GM21619 (cell line): ENCODE measurements at regions not wholly inside any gene's neighbourhood (a gene's known extent, or its start where the extent isn't known, plus 50 kb on each side); places are given as distances from the start of the nearest gene placed in this dataset.
A peak's percentile ranks its signal among the peaks of the same experiment; 100 is the strongest.

Experiments
- ATAC-seq: cut with Tn5 transposase; IDR thresholded peaks from one replicate; pipeline ENCODE4 v1.9.1; 2021; ENCODE audit not compliant: unreplicated experiment

DNA sequence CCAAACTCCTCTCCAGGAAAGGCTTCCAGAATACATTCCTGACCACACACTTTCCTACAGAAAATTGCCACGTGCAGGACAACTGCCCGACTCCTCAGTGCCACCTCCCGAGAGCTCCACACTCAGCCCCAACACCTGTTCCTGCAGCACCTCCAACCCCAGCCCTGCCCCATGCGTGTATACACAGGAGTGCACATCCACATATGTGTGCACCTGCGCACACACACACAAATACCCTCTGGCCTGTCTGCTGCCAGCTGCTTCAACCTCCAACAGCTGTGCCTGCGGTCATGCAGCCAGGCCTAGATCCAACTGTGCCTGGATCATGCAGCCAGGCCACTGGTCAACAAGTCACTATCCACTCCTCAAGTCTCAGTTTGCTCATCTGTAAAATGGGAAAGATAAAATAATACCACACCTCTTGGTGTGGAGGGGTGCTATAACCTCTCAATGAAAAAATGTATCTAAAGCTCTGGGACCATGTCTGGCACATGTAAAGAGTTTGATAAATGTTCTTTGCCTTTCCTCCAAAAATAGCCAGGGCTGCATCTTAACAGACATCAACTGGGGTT is 152.1 kb upstream of the ID2 start:
- no peak for ATAC-seq

DNA sequence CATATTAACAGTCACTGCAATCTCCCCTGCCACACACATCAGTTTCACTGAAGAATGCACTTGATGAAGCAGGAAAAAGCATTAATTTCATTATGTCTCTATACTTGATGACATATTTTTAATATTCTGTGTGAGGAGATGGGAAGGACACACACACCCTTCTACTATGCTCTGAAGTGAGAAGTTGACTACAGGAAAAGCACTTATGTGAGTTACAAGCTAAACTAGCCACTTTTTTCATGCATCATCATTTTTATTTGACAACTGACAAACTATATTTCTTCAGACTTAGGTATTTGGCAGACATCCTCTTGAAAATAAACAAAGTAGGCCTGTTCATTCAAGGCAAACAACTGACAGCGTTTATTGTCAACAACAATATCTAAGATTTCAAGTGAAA is 150.4 kb upstream of the ID2 start:
- ATAC-seq: no peak

GRCh38 chr2:8532438-8532837 is 149.4 kb upstream of the ID2 start:
- ATAC-seq: no peak

DNA sequence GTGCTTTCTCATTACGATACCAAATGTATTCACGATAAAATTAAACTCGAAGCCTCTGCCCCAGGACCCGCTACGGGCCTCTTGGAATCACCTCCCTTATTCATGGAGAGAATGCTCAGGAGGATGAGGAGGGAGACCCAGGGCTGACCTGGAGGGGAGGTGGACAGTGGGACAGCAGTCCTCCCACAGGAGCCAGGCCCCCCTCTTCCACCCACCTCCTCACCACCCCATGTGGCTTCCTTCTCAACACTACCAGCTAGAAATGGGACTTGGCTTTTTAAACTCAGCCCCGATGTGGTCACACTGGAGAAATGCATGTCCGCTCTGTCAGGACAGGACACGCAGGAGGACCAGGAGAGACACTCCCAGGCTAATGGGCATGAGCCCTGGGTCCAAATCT is 147.9 kb upstream of the ID2 start:
- ATAC-seq: no peak

DNA sequence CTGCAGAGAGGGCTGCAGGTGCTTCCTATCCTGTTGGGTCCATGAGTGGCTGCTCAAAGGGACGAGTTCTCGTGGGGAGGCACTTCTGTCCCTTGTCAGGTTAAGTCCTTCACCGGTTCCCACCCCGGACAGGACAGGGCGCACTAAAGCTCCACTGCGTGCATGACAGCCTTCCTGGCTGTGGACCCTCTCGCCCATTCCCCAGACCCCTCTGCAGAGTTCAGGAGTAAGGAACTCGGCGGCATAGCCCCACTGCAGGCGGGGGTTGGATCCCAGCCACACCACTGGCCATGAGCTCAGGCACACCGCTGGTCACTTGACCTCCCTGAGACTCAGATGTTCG is 147.5 kb upstream of the ID2 start:
- no peak for ATAC-seq

- ATAC-seq: no peak
Measured at GRCh38 chr2:8534729-8535468, 147.0 kb upstream of the ID2 start.

- ATAC-seq: peak; percentile 9
Measured at GRCh38 chr2:8535469-8535795, 146.4 kb upstream of the ID2 start.

- peak; percentile 39 for ATAC-seq
Measured at GRCh38 chr2:8535821-8536685, 145.8 kb upstream of the ID2 start.

DNA sequence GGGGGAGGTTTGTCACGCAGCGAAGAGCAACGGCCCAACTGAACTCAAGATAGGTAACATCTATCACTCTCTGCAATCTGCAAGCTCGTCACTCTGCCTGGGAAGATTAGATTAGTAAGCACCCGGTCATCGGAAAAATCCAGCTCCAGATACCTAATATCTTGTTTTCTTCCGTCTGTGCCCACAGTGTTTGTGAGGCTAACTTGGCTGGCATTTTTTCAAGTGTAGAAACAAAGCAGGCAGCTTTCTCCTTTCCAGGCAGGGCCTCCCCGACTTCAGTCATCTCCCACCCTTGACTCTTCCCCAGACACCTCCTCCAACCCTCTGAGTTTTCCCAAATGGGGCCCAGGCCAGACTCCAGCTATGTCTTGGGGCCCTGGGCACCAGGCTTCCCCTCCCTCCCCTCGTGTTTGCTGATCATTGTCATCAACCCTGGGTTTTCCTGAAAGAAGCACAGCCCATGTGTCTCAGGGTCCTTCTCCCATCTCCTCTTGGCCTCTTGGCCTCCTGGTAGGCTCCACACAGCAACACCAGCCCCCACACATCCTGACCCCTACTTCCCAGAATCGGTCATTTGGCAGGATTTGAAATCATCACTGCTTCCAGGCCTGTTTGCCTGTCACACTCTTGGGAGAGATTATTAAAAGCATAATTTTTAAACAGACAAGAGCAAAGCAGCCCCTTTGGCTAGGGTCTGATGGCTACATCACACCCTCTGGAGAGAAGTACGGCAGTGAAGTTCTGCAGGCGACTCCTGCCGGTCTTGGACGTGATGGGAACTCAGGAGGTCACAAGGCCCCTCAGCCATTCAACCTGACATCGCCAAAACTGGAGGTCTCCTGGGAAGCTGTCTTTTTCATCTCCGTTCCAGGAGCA is 144.9 kb upstream of the ID2 start:
- ATAC-seq: no peak

- no peak for ATAC-seq
Measured at GRCh38 chr2:8537562-8538155, 144.2 kb upstream of the ID2 start.

- ATAC-seq: no peak
Measured at GRCh38 chr2:8538531-8538930, 143.3 kb upstream of the ID2 start.

DNA sequence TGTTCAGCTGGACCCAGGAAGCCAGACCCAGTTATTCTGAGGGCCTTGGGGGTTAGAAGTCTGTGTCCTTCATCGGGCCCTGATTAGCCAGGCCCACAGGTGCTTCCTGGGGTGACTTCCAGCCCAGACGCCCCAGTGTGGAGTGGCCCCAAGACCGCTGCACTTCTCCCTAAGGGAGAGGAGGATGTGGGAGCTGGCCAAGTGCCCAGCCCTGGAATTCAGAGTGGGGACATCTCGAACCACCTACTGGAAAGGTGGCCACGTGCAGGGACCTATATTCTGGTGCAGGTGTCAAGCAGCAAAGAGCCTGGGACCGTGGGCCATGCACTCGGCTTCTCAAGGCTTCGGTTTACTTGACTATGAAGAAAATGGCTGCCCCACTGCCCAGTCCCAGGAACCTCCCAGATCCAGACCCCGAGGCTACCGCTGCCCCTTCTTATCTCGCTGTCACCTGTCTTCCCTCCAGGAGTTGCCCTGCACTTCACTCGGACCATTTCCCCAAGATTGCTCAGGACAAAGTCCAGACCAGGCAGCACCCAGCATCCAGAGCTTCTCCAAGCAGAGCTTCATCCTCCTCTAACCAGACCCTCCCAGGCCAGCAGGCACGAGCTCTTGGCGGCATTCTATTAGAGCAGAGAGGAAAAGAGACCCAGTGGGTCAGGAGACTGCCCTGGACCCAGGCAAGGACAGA is 142.8 kb upstream of the ID2 start:
- no peak for ATAC-seq

GRCh38 chr2:8539743-8540551 is 141.9 kb upstream of the ID2 start:
- ATAC-seq: no peak

DNA sequence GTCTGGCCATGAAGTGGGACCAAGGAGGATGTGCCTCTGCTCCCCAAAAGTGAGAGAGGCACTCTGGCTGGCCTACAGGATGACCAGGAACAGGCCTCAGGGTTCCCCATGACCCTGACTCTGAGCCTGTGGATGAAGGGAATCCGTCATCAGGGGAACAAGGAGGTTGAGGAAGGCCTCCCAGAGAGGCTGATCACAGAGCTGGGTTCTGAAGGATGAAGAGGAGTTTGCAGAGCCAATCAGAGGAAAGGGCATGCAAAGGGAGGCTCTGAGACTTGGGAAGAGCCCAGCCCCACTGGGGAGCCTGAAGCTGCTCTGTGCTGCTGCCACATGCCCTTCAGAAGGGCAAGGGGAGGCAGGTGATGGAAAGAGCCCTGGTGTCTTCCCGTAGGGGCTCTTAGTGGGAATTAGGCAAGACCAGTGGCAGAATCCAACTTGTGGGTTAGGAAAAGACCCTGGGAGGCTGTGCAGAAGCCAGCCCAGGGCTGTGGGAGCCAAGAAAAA is 141.3 kb upstream of the ID2 start:
- ATAC-seq: no peak

- no peak for ATAC-seq
Measured at GRCh38 chr2:8541223-8541622, 140.6 kb upstream of the ID2 start.

DNA sequence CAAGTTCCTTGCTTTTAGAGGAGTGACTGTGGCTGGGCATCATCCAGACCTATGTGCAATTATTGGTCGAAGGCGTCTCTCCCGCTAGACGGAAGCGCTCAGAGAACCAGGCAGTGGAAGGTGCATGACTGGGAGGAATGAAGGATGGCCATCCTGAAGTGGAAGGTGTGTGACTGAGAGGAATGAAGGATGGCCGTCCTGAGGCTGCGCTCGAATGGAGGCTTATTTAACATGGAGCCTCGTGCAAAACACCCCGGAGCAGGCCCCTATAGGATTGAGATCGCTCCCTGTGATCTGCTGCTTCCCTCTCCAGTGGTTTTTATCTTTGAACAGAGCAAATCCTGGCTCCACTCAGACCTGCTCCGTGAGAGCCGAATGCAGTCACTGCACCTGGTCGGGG is 140.2 kb upstream of the ID2 start:
- no peak for ATAC-seq

DNA sequence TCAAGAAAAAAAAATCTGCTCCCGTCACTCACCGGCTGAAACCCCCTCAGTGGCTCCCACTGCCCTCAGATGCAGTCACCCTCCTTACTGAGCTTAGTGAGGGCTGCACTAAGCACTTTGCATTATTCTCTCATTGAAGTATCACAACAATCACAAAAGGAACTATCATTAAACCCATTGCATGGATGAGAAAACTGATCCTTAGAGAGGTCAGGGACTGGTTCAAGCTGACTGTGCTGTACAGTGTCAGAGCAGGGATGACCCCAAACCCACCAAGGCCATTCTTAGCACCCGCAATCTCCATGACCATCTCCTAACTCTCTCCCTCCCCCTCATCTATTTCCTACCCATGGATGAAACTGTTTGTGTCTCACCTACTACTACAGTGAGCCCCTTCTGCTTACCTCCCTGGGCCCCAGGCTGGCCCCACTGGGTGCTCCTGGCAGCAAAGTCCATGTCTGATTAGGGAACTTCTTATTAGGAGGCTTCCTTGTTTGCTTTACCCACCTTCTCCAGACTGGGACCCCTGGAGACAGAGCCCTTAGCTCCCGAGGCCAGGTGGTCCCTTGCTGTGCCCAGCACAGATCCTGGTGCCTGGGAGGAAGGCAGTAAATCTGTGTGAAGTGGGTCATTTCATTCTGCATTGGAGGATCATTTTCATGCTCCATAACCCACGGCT is 139.3 kb upstream of the ID2 start:
- no peak for ATAC-seq

DNA sequence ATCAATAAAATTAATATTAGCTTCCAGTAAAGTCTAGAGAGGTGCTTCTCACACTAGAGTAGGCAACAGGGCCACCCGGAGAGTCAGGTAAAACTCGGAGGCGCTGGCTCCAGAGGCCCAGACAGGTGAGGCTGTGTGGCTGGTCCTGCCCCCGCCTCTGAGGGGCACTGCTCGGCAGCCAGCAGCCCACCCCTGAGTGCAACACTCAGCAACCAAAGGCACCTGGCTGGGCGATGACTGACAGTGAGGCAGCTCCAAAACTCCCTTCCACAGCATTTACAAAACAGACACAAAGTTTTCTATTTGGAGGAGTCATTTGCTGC is 138.8 kb upstream of the ID2 start:
- ATAC-seq: no peak
